Smooth muscle cell (in vitro differentiated cells): ENCODE measurements at regions not wholly inside any gene's neighbourhood (a gene's known extent, or its start where the extent isn't known, plus 50 kb on each side); places are given as distances from the start of the nearest gene placed in this dataset.

ENCODE experiments used
- DNase-seq: peaks from one replicate; lab custom pipeline; 2025; ENCODE audit not compliant: unreplicated experiment; lab: John Stamatoyannopoulos, UW
- H2AFZ ChIP-seq: fragments of 200-600 bp; sonication (generic); 2 replicates; pipeline ENCODE4 v1.6.0; 2016; ENCODE audit warnings: antibody characterized with exemption, low read depth, mild to moderate bottlenecking
- H3F3A ChIP-seq: fragments of 200-600 bp; sonication (generic); 2 replicates; pipeline ENCODE4 v1.6.0; 2017; ENCODE audit warnings: antibody characterized with exemption, low read depth
- H3K27ac ChIP-seq: fragments of 200-600 bp; sonication (generic); 2 replicates; pipeline ENCODE4 v1.5.1; 2016; ENCODE audit warnings: low read depth, mild to moderate bottlenecking
- H3K27me3 ChIP-seq: fragments of 200-600 bp; sonication (generic); 2 replicates; pipeline ENCODE4 v1.6.1; 2016; ENCODE audit warnings: low read depth, mild to moderate bottlenecking
- H3K36me3 ChIP-seq: fragments of 200-600 bp; sonication (generic); 2 replicates; pipeline ENCODE4 v1.5.1; 2016; ENCODE audit warnings: low read depth
- H3K4me1 ChIP-seq: fragments of 200-600 bp; sonication (generic); 2 replicates; pipeline ENCODE4 v1.5.1; 2016; ENCODE audit warnings: low read depth
- H3K4me2 ChIP-seq: fragments of 200-600 bp; sonication (generic); 2 replicates; pipeline ENCODE4 v1.6.0; 2016; ENCODE audit warnings: mild to moderate bottlenecking
- H3K4me3 ChIP-seq: fragments of 200-600 bp; sonication (generic); 2 replicates; pipeline ENCODE4 v1.5.1; 2016; ENCODE audit warnings: mild to moderate bottlenecking
- H3K79me2 ChIP-seq: fragments of 200-600 bp; sonication (generic); 2 replicates; pipeline ENCODE4 v1.6.0; 2016; ENCODE audit warnings: low read depth, mild to moderate bottlenecking
- H3K9ac ChIP-seq: fragments of 200-600 bp; sonication (generic); 2 replicates; pipeline ENCODE4 v1.6.0; 2016; ENCODE audit warnings: low read depth
- H3K9me3 ChIP-seq: fragments of 200-600 bp; sonication (generic); replicated peaks from 2 replicates; pipeline ENCODE4 v1.5.1; 2016; ENCODE audit warnings: low read depth
- H4K20me1 ChIP-seq: fragments of 200-600 bp; sonication (generic); 2 replicates; pipeline ENCODE4 v1.6.0; 2016; ENCODE audit warnings: low read depth
- WGBS: methylation state at CpG from one replicate; pipeline ENCODE4 v1.1.7; 2016; ENCODE audit warnings: low lambda C conversion rate; 5-methylcytosine and 5-hydroxymethylcytosine counted together
- TF ChIP-seq, protein P1 (sequence below): fragments of 200-600 bp; sonication (generic); IDR thresholded peaks from 2 replicates; pipeline ENCODE4 v1.5.1; 2017; ENCODE audit warnings: borderline replicate concordance, mild to moderate bottlenecking, antibody characterized with exemption; ENCODE audit not compliant: insufficient read depth, poor library complexity, severe bottlenecking

- WGBS = 97% methylated on average over 3 of the region's 3 CpGs
- TF ChIP-seq, protein P1, sequence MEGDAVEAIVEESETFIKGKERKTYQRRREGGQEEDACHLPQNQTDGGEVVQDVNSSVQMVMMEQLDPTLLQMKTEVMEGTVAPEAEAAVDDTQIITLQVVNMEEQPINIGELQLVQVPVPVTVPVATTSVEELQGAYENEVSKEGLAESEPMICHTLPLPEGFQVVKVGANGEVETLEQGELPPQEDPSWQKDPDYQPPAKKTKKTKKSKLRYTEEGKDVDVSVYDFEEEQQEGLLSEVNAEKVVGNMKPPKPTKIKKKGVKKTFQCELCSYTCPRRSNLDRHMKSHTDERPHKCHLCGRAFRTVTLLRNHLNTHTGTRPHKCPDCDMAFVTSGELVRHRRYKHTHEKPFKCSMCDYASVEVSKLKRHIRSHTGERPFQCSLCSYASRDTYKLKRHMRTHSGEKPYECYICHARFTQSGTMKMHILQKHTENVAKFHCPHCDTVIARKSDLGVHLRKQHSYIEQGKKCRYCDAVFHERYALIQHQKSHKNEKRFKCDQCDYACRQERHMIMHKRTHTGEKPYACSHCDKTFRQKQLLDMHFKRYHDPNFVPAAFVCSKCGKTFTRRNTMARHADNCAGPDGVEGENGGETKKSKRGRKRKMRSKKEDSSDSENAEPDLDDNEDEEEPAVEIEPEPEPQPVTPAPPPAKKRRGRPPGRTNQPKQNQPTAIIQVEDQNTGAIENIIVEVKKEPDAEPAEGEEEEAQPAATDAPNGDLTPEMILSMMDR = no peak
- Histone ChIP-seq H3K27me3 (no peaks in the 10 kb centered on the region), H4K20me1 (no peaks in the 10 kb centered on the region), H3K27ac (no peak overlapping the region), H3K79me2 (no peaks in the 10 kb centered on the region), H2AFZ (no peak overlapping the region), H3K36me3 (no peaks in the 10 kb centered on the region), H3K9ac (no peak overlapping the region), H3K9me3 (no peaks in the 10 kb centered on the region), H3K4me2 (no peak overlapping the region), H3K4me3 (no peak overlapping the region), H3F3A (no peaks in the 10 kb centered on the region), H3K4me1 (peaks cover 10% of the 10 kb centered on the region)
- no peak for DNase-seq
Measured at GRCh38 chr6:164087870-164088269, 673.4 kb downstream of the QKI start.

GRCh38 chr6:164087211-164087610 is 672.7 kb downstream of the QKI start:
- no peaks in the 10 kb centered on the region for H3F3A ChIP-seq
- H3K79me2 ChIP-seq = no peaks in the 10 kb centered on the region
- no peak overlapping the region for H3K27ac ChIP-seq
- no peaks in the 10 kb centered on the region for H3K36me3 ChIP-seq
- WGBS = 97% methylated on average over 2 of the region's 2 CpGs
- no peaks in the 10 kb centered on the region for H4K20me1 ChIP-seq
- H3K9me3 ChIP-seq = no peaks in the 10 kb centered on the region
- DNase-seq = no peak
- H2AFZ ChIP-seq = no peak overlapping the region
- no peak overlapping the region for H3K4me3 ChIP-seq
- TF ChIP-seq, protein P1 = no peak
- H3K9ac ChIP-seq = no peak overlapping the region
- H3K27me3 ChIP-seq = no peaks in the 10 kb centered on the region
- H3K4me1 ChIP-seq = peaks cover 10% of the 10 kb centered on the region
- H3K4me2 ChIP-seq = no peak overlapping the region

- H3K27ac ChIP-seq = peak overlapping the region; percentile 92
Measured at GRCh38 chr6:164086076-164086887, 671.8 kb downstream of the QKI start.

More at GRCh38 chr6:164086076-164086887, 671.8 kb downstream of the QKI start:
- Histone ChIP-seq H3K4me3 (no peak overlapping the region), H3K4me2 (peak overlapping the region; percentile 46), H3K9me3 (no peaks in the 10 kb centered on the region), H4K20me1 (no peaks in the 10 kb centered on the region), H2AFZ (peak overlapping the region; percentile 86), H3K79me2 (no peaks in the 10 kb centered on the region), H3F3A (no peaks in the 10 kb centered on the region), H3K9ac (peak overlapping the region; percentile 72), H3K36me3 (no peaks in the 10 kb centered on the region), H3K27me3 (no peaks in the 10 kb centered on the region), H3K4me1 (peaks cover 10% of the 10 kb centered on the region)
- 93% methylated on average over 25 of the region's 25 CpGs for WGBS
- TF ChIP-seq, protein P1 = no peak
- no peak for DNase-seq
